NT2/D1 (cell line): ENCODE measurements at regions not wholly inside any gene's neighbourhood (a gene's known extent, or its start where the extent isn't known, plus 50 kb on each side); places are given as distances from the start of the nearest gene placed in this dataset.
A peak's percentile ranks its signal among the peaks of the same experiment; 100 is the strongest.

Experiments
- DNase-seq: peaks from one replicate; pipeline ENCODE4 v3.0.0-alpha.2; 2011; ENCODE audit warnings: low read depth, low spot score
- H3K27me3 ChIP-seq: 2 replicates; pipeline ENCODE4 v1.6.0; 2011; ENCODE audit warnings: mild to moderate bottlenecking; ENCODE audit not compliant: insufficient read length, insufficient read depth
- H3K36me3 ChIP-seq: 2 replicates; pipeline ENCODE4 v1.6.1; 2011; ENCODE audit warnings: mild to moderate bottlenecking, low read length, mixed read lengths; ENCODE audit not compliant: insufficient read depth, insufficient read length
- H3K4me1 ChIP-seq: 2 replicates; pipeline ENCODE4 v1.5.1; 2011; ENCODE audit not compliant: insufficient read depth, insufficient read length
- H3K4me3 ChIP-seq: 2 replicates; pipeline ENCODE4 v1.5.1; 2011; ENCODE audit warnings: low read depth; ENCODE audit not compliant: insufficient read length
- H3K9ac ChIP-seq: 2 replicates; pipeline ENCODE4 v1.6.0; 2011; ENCODE audit warnings: low read depth; ENCODE audit not compliant: insufficient read length
- H3K9me3 ChIP-seq: 2 replicates; pipeline ENCODE4 v1.5.1; 2011; ENCODE audit warnings: mild to moderate bottlenecking, low read length; ENCODE audit not compliant: insufficient read depth
- SUZ12 ChIP-seq: IDR thresholded peaks from 2 replicates; pipeline ENCODE4 v1.6.1; 2011; ENCODE audit not compliant: insufficient read length, insufficient read depth; ENCODE audit errors: extremely low read depth
- YY1 ChIP-seq: IDR thresholded peaks from 2 replicates; pipeline ENCODE4 v1.6.1; 2011; ENCODE audit not compliant: insufficient read length, insufficient read depth
- ZNF274 ChIP-seq: IDR thresholded peaks from 2 replicates; pipeline ENCODE4 v1.6.1; 2011; ENCODE audit warnings: mild to moderate bottlenecking, low read depth, low read length

DNA sequence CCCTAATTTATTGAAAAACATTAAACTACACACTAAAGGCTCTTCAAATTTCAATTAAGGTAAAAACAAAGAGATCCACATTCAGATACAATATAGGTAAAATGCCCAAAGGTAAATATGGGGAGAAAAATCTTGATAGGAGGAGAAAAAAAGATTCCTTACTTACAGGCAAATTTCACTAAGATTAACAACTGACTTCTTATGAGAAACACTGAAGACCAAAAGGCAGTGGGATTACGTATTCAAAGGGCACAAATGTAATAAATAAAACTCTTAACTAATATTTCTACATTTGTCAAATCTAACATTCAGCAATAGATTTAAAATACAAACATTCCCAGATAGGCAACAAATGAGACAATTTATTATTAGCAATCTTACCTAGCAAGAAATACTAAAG, 829.3 kb downstream of the SH3BGRL start:
- TF ChIP-seq ZNF274 (no peak), SUZ12 (no peak), YY1 (no peak)
- no peaks in the 10 kb centered on the region for H3K27me3 ChIP-seq
- H3K4me3 ChIP-seq, result no peak overlapping the region
- H3K9me3 ChIP-seq, result no peaks in the 10 kb centered on the region; the same call in none of the 2 replicates
- no peaks in the 10 kb centered on the region for H3K36me3 ChIP-seq
- H3K9ac ChIP-seq, result no peak overlapping the region
- no peak for DNase-seq
- no peaks in the 10 kb centered on the region for H3K4me1 ChIP-seq

DNA sequence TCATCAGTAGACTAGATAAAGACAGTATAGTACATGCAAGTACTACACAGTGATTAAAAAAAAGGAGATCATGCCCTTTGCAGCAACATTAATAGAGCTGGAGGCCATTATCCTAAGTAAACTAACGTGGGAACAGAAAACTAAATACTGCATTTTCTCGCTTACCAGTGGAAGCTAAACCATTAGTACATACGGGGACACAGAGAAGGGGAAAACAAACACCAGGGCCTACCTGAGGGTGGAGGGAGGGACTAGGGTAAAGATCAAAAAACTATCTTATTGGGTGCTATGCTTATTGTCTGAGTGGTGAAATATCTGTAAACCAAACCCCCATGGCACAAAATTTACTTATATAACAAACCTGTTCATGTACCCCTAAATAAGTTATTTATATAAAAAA, 836.9 kb downstream of the SH3BGRL start:
- no peaks in the 10 kb centered on the region for H3K4me1 ChIP-seq
- no peaks in the 10 kb centered on the region for H3K36me3 ChIP-seq
- no peak overlapping the region for H3K9ac ChIP-seq
- H3K4me3 ChIP-seq, result no peak overlapping the region
- no peak for DNase-seq
- H3K9me3 ChIP-seq, result peaks cover 3% of the 10 kb centered on the region; the same call in 1 of the 2 replicates
- TF ChIP-seq SUZ12 (no peak), ZNF274 (no peak), YY1 (no peak)
- no peaks in the 10 kb centered on the region for H3K27me3 ChIP-seq

DNA sequence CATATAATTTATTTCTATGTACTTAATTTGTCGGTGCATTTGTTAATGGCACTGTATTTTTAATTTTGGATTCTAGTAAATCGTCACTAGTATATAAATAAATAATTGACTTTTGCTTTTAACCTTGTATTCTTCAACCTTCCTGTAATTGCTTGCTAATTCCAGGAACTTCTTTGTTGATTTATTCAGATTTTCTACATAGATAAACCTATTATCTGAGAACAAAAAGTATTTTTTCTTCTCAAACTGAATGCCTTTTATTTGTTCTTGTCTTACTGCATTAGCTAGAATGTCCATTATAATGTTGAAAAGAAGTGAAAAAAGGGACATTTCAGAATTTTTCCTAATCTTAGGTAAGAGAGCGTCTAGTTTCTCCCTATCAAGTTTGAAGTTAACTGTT, 839.1 kb downstream of the SH3BGRL start:
- Histone ChIP-seq H3K36me3 (no peaks in the 10 kb centered on the region), H3K4me1 (no peaks in the 10 kb centered on the region), H3K4me3 (no peak overlapping the region), H3K9me3 (peaks cover 12% of the 10 kb centered on the region; the same call in 1 of the 2 replicates), H3K9ac (no peak overlapping the region), H3K27me3 (no peaks in the 10 kb centered on the region)
- no peak for TF ChIP-seq YY1
- no peak for TF ChIP-seq ZNF274
- TF ChIP-seq SUZ12, result no peak
- DNase-seq, result no peak

DNA sequence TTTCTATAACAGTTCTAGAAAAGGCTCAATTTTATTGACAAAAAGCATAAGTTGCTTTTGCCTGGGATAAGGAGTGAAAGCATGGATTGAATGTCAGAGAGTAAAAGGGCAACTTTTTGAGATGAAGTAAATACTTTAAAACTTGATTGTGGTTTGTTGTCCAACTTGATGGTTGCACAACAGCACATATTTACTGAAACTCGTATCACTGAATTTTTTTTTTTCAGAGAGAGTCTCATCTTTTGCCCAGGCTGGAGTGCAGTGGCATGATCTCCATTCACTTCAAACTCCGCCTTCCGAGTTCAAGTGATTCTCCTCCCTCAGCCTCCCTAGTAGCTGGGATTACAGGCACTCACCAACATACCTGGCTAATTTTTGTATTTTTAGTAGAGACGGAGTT, 856.8 kb downstream of the SH3BGRL start:
- DNase-seq, result no peak
- no peaks in the 10 kb centered on the region for H3K27me3 ChIP-seq
- no peaks in the 10 kb centered on the region for H3K9me3 ChIP-seq
- TF ChIP-seq YY1 (no peak), SUZ12 (no peak), ZNF274 (no peak)
- H3K4me1 ChIP-seq, result no peaks in the 10 kb centered on the region
- H3K4me3 ChIP-seq, result no peak overlapping the region
- H3K9ac ChIP-seq, result no peak overlapping the region
- no peaks in the 10 kb centered on the region for H3K36me3 ChIP-seq

DNA sequence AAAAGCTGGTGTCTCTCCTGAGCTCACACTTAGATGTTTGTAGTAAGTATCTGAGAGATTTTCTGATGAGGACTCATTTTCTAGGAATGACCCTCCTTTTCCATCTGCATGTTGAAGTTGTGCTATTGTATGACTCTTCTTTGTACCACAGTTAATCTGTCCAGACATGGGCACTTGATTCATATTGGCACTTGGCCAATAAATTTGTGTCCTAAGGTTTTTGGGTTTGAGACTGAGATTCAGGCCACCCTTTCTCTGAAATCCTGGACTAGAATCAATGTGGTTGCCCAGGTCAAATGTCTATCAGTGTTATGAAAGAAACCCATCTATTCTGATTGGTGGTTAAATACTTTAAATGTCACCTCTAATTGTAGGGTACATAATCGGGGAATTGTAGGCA, 869.0 kb downstream of the SH3BGRL start:
- Histone ChIP-seq H3K36me3 (no peaks in the 10 kb centered on the region), H3K9ac (no peak overlapping the region), H3K27me3 (no peaks in the 10 kb centered on the region), H3K4me3 (no peak overlapping the region), H3K9me3 (no peaks in the 10 kb centered on the region), H3K4me1 (no peaks in the 10 kb centered on the region)
- TF ChIP-seq ZNF274 (no peak), SUZ12 (no peak), YY1 (no peak)
- no peak for DNase-seq

DNA sequence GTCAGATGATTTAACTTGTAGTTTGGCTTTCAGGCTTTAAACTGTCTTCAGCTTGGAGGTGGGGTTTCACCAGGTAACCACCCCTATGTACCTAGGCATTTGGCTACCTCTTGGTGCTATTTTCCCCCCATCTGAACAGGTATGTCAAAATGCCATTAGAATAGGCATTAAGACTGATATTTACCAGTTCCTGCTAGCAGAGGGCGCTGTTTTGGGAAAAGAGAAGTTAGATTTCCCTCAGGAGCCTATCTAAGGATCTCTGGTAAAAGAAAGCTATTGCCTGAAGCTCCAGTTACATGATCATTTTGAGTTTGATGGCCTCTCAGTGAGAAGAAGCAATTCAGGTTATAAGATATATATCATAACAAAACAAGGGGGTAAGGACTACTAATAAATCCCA, 879.1 kb downstream of the SH3BGRL start:
- Histone ChIP-seq H3K27me3 (no peaks in the 10 kb centered on the region), H3K36me3 (no peaks in the 10 kb centered on the region), H3K4me1 (no peaks in the 10 kb centered on the region), H3K4me3 (no peak overlapping the region), H3K9ac (no peak overlapping the region), H3K9me3 (no peaks in the 10 kb centered on the region; the same call in 1 of the 2 replicates)
- peak; percentile 1 for DNase-seq
- no peak for TF ChIP-seq YY1
- TF ChIP-seq SUZ12, result no peak
- TF ChIP-seq ZNF274, result no peak

DNA sequence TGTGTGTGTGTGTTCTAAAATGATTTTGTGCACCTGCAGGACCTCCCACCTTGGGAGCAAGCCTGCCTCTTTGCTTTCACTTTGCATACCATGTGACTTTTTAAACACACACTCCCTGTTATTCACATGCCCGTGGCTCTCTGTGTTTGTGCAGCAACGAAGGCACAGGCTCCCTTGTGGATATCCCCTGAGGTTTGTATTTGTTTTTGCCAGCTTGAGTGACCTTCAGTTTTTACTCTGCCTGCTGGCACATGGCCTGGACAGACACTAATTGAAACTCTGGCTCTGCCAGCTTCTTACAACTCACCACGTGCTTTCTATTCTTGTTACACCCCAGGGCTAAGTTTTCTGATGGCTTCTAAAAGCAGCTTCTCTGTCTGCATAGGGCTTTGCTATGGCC, 885.8 kb downstream of the SH3BGRL start:
- no peaks in the 10 kb centered on the region for H3K36me3 ChIP-seq
- no peaks in the 10 kb centered on the region for H3K27me3 ChIP-seq
- H3K4me3 ChIP-seq, result no peak overlapping the region
- H3K9me3 ChIP-seq, result peaks cover 5% of the 10 kb centered on the region; the same call in 1 of the 2 replicates
- H3K4me1 ChIP-seq, result no peaks in the 10 kb centered on the region
- no peak for TF ChIP-seq YY1
- TF ChIP-seq ZNF274, result no peak
- H3K9ac ChIP-seq, result no peak overlapping the region
- no peak for DNase-seq

DNA sequence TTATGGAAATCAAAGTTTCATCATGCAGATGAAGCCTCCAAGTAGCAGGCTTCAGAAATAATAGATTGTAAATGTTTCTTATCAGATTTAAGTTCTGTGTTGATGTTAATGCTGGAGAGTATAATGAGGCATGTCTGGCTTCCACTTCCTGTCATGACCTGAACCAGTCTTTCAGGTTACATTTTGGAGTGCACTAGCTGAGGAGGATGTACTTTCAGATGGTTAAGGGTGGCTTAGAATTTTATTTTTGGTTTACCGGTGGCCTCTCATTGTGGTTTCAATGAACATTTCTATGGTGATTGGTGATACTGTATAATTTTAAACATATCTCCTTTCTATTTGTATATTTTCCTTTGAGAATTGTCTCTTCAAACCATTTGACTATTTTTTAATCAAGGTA, 890.4 kb downstream of the SH3BGRL start:
- Histone ChIP-seq H3K4me3 (no peak overlapping the region), H3K4me1 (no peaks in the 10 kb centered on the region), H3K9me3 (no peaks in the 10 kb centered on the region), H3K9ac (no peak overlapping the region), H3K36me3 (no peaks in the 10 kb centered on the region), H3K27me3 (no peaks in the 10 kb centered on the region)
- no peak for TF ChIP-seq ZNF274
- TF ChIP-seq YY1, result no peak
- no peak for TF ChIP-seq SUZ12
- DNase-seq, result no peak
